ENCODE measurements at regions not wholly inside any gene's neighbourhood (a gene's known extent, or its start where the extent isn't known, plus 50 kb on each side); places are given as distances from the start of the nearest gene placed in this dataset.

GRCh38 chr2:144152817-144153271 is 367.1 kb downstream of the ZEB2 start:
- no peak for DNase-seq

GRCh38 chr2:144151851-144152250 is 368.1 kb downstream of the ZEB2 start:
- DNase-seq, result no peak

GRCh38 chr2:144151405-144151804 is 368.5 kb downstream of the ZEB2 start:
- no peak for DNase-seq

GRCh38 chr2:144147356-144147755 is 372.6 kb downstream of the ZEB2 start:
- DNase-seq, result no peak

GRCh38 chr2:144146876-144147275 is 373.0 kb downstream of the ZEB2 start:
- no peak for DNase-seq

- no peak for DNase-seq
Observed at GRCh38 chr2:144146076-144146475, 373.8 kb downstream of the ZEB2 start.

- no peak for DNase-seq
Observed at GRCh38 chr2:144143294-144144151, 376.4 kb downstream of the ZEB2 start.

GRCh38 chr2:144140891-144141290 is 379.0 kb downstream of the ZEB2 start:
- DNase-seq, result no peak

- no peak for DNase-seq
Observed at GRCh38 chr2:144137705-144138428, 382.1 kb downstream of the ZEB2 start.

GRCh38 chr2:144137272-144137671 is 382.6 kb downstream of the ZEB2 start:
- DNase-seq, result no peak

GRCh38 chr2:144136297-144137010 is 383.5 kb downstream of the ZEB2 start:
- DNase-seq, result no peak

GRCh38 chr2:144133936-144134665 is 385.8 kb downstream of the ZEB2 start:
- no peak for DNase-seq

- no peak for DNase-seq
Observed at GRCh38 chr2:144132357-144132756, 387.6 kb downstream of the ZEB2 start.

GRCh38 chr2:144131042-144131441 is 388.9 kb downstream of the ZEB2 start:
- DNase-seq, result no peak

GRCh38 chr2:144130551-144130950 is 389.4 kb downstream of the ZEB2 start:
- no peak for DNase-seq

- no peak for DNase-seq
Observed at GRCh38 chr2:144128130-144128746, 391.7 kb downstream of the ZEB2 start.

GRCh38 chr2:144127693-144128092 is 392.2 kb downstream of the ZEB2 start:
- DNase-seq, result no peak

GRCh38 chr2:144126302-144126701 is 393.6 kb downstream of the ZEB2 start:
- DNase-seq, result no peak

GRCh38 chr2:144125751-144126150 is 394.2 kb downstream of the ZEB2 start:
- DNase-seq, result no peak

- DNase-seq, result no peak
Observed at GRCh38 chr2:144124882-144125281, 395.0 kb downstream of the ZEB2 start.

GRCh38 chr2:144120487-144120886 is 399.4 kb downstream of the ZEB2 start:
- DNase-seq, result no peak

GRCh38 chr2:144117086-144117485 is 402.8 kb downstream of the ZEB2 start:
- DNase-seq, result no peak
